ENCODE measurements at regions not wholly inside any gene's neighbourhood (a gene's known extent, or its start where the extent isn't known, plus 50 kb on each side); places are given as distances from the start of the nearest gene placed in this dataset.

DNA sequence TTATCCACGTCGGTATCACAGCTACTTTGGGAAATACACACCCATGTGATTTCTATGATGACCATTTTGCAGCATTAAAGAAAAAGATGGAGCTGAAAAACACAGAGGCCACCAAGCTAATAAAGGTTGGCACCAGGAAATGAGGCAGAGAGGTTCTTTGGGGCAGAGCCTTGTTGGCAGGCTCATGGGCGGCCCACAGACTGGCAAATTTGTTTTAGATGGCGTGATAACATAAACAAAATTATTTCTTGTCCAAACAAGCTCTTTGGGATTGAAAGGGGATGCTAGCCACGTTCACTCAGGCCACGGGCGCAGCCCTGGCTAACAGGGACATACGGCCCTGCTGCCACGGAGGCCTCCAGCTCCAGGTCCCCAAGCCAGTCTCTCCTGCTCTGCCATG is 135.9 kb upstream of the ZMIZ1 start:
- TF ChIP-seq CTCF (IDR thresholded peaks at IDR 0.05) = no peak
- Histone ChIP-seq H3K27ac (peak overlapping the region in 1 of 2 donors; percentile 68), H3K4me3 (no peak overlapping the region)
- DNase-seq (ENCODE audit: low spot score) = no peak

DNA sequence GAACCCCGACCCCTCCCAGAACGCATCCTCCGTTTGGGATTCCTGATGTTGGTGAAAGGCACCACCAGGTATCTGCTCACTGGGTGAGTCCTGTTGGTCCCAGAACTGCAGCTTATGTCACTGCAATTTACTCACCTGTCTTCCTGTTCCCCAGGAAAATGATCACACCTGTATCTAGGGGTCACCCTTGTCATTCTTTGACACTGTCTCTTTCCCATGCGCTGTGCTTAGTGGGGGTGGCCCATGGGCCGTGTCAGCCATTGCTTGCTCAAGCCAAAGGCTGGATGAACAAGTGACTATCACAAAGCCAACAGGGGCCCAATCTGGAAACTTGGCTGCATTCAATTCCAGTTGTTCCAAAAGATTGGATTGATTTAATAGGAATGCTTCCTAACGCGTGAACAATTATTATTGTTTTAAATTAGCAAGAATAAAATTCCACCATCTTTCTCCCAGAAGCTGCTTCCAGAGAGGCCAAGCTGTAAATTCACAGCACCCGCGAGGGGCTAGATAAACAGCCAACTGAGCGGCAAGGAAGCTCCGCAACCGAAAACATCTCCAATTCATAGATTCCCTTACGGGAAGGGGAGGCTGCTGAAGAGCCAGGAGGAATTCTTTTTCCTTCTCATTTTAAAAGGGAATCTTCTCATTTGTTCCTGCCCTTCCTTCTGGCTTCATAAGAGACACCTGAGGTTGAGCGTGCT is 134.8 kb upstream of the ZMIZ1 start:
- peak overlapping the region in 1 of 2 donors; percentile 15 for H3K27ac ChIP-seq
- H3K4me3 ChIP-seq = no peak overlapping the region
- no peak for DNase-seq (ENCODE audit: low spot score)
- TF ChIP-seq CTCF (IDR thresholded peaks at IDR 0.05) = no peak

GRCh38 chr10:78934532-78934898 is 134.3 kb upstream of the ZMIZ1 start:
- Histone ChIP-seq H3K27ac (peak overlapping the region in 1 of 2 donors; percentile 15), H3K4me3 (no peak overlapping the region)
- no peak for DNase-seq (ENCODE audit: low spot score)
- TF ChIP-seq CTCF (IDR thresholded peaks at IDR 0.05) = no peak

DNA sequence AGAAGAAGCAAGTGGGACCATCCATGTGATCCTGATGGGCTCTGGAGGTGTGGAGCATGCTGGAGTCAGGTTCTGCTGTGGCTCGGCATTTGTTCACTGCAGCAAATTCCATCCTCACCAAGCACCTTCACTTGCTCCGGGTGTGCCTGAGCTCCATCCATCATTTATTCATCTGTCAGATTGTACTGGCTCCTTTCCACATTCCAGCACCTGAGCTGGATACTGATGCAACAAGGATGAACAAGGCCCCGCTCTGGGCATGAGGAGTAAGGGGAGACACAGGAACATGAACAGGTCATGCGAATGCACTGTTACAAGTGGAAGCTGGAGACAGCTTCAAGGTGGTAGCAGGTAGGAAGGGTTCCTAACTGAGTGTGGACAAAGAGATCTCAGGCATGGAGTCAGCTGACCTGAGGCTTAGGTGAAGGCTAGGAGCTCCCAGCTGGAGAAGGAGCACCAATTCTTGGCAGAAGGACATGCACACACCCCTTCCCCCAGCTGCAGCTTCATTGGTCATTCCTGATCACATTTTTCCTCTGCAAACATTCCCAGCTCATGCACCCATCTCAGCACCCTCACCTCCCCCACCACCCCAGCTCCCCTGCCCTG is 133.7 kb upstream of the ZMIZ1 start:
- Histone ChIP-seq H3K4me3 (no peak overlapping the region), H3K27ac (no peak overlapping the region)
- no peak for TF ChIP-seq CTCF (IDR thresholded peaks at IDR 0.05)
- DNase-seq (ENCODE audit: low spot score) = no peak

DNA sequence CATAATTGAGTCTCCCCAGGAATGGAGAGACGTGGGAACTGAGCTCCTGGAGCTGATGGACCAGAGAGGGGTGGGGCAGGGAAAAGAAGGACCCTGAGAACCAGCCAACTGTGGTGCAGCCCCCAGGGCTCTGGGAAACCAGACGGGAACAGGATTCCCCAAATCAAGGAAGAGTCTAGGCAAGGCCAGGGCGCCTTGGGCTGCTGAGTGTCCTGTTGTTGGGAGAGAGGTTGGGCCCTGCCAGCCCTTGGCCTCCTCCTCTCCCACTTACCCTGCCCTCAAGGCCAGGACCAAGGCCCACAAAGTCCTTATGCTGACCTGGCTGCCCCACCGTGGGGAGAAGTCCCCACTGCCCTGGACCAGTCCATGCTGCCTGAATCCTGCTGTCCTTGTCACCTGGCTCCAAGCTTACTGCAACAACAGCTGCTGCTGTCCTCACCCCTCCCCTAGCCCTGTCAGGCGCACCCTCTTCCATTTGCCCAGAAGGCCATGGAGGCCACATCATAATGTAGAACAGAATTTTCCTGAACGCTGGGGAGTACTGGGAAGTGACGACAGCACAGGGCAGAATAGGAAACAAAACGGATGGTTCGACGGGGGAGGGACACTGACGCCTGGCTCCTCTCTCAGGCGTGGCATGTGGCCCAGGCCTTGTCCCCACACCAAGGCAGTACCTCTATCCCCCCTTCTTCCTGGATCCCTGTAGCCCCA is 132.9 kb upstream of the ZMIZ1 start:
- H3K27ac ChIP-seq = no peak overlapping the region
- DNase-seq (ENCODE audit: low spot score) = no peak
- no peak overlapping the region for H3K4me3 ChIP-seq
- no peak for TF ChIP-seq CTCF (IDR thresholded peaks at IDR 0.05)

GRCh38 chr10:78936412-78937342 is 132.1 kb upstream of the ZMIZ1 start:
- no peak for DNase-seq (ENCODE audit: low spot score)
- Histone ChIP-seq H3K27ac (no peak overlapping the region), H3K4me3 (no peak overlapping the region)
- no peak for TF ChIP-seq CTCF (IDR thresholded peaks at IDR 0.05)

All from coronary artery (tissue), 2 donors.